CD4-positive, alpha-beta memory T cell (primary cell): ENCODE measurements at regions not wholly inside any gene's neighbourhood (a gene's known extent, or its start where the extent isn't known, plus 50 kb on each side); places are given as distances from the start of the nearest gene placed in this dataset.
A peak's percentile ranks its signal among the peaks of the same experiment; 100 is the strongest.

Experiments used
- CTCF ChIA-PET: fragments of 350-600 bp; sonication (Branson Sonifier 250); formaldehyde crosslinking; loops from one replicate; lab custom pipeline; 2021; ENCODE audit warnings: inconsistent platforms; ENCODE audit not compliant: partially characterized antibody; lab: Charles Lee
- POLR2A ChIA-PET: fragments of 350-600 bp; sonication (Branson Sonifier 250); formaldehyde crosslinking; loops from one replicate; lab custom pipeline; 2021; ENCODE audit not compliant: partially characterized antibody; lab: Charles Lee
- DNase-seq, 5 donors: peaks; one replicate each; pipeline versions ENCODE4 v3.0.0 to v3.0.0-alpha.2; 2020 to 2022; ENCODE audit warnings: mixed read lengths in 1 of 5
- H3K27ac ChIP-seq: one replicate; pipeline ENCODE4 v1.7.0; 2013; ENCODE audit warnings: low read depth, low read length
- H3K27me3 ChIP-seq: 2 replicates; pipeline ENCODE4 v1.7.0; 2013; ENCODE audit warnings: mild to moderate bottlenecking, low read length, moderate library complexity; ENCODE audit not compliant: insufficient read depth
- H3K36me3 ChIP-seq: 2 replicates; pipeline ENCODE4 v1.7.0; 2013; ENCODE audit warnings: mild to moderate bottlenecking, low read length, moderate library complexity; ENCODE audit not compliant: insufficient read depth
- H3K4me1 ChIP-seq: 2 replicates; pipeline ENCODE4 v1.7.0; 2013; ENCODE audit warnings: mild to moderate bottlenecking, low read length, moderate library complexity; ENCODE audit not compliant: insufficient read depth
- H3K4me3 ChIP-seq, 2 donors: one replicate each; pipeline ENCODE4 v1.7.0; 2013; ENCODE audit warnings: low read length in 2 of 2, mild to moderate bottlenecking in 1 of 2
- H3K9me3 ChIP-seq, 2 donors: one replicate each; pipeline ENCODE4 v1.7.0; 2013; ENCODE audit warnings: low read length in 2 of 2, control low read depth in 1 of 2; ENCODE audit not compliant: control insufficient read depth in 1 of 2
- H3K27ac Mint-ChIP-seq, 7 donors: one replicate each; pipeline ENCODE4 v1.8.0; 2020 to 2021; ENCODE audit warnings: mixed read lengths in 7 of 7, mild to moderate bottlenecking in 6 of 7, inconsistent platforms in 3 of 7, moderate library complexity in 3 of 7
- H3K27me3 Mint-ChIP-seq, 2 donors: one replicate each; pipeline ENCODE4 v1.8.0; 2020 to 2021; ENCODE audit warnings: mixed read lengths in 2 of 2
- H3K36me3 Mint-ChIP-seq, 2 donors: one replicate each; pipeline ENCODE4 v1.8.0; 2020 to 2021; ENCODE audit warnings: mixed read lengths in 2 of 2, inconsistent platforms in 1 of 2, mild to moderate bottlenecking in 1 of 2
- H3K4me1 Mint-ChIP-seq, 4 donors: one replicate each; pipeline ENCODE4 v1.8.0; 2020 to 2021; ENCODE audit warnings: mixed read lengths in 4 of 4, mild to moderate bottlenecking in 1 of 4
- H3K4me3 Mint-ChIP-seq, 8 donors: one replicate each; pipeline ENCODE4 v1.8.0; 2020 to 2021; ENCODE audit warnings: mixed read lengths in 8 of 8, mild to moderate bottlenecking in 7 of 8, moderate library complexity in 6 of 8, inconsistent platforms in 3 of 8
- H3K9me3 Mint-ChIP-seq, 8 donors: one replicate each; pipeline ENCODE4 v1.8.0; 2020 to 2021; ENCODE audit warnings: mixed read lengths in 8 of 8, mild to moderate bottlenecking in 5 of 8, inconsistent platforms in 3 of 8, moderate library complexity in 1 of 8
- intact Hi-C: fragments of 100-400 bp; cut with micrococcal nuclease; formaldehyde crosslinking; loops from one replicate; pipeline ENCODE4 v1.15.1; 2023

- Histone ChIP-seq H3K36me3 (no peaks in the 10 kb centered on the region), H3K4me1 (no peaks in the 10 kb centered on the region), H3K27ac (no peak overlapping the region), H3K4me3 (no peak overlapping the region), H3K9me3 (no peaks in the 10 kb centered on the region), H3K27me3 (no peaks in the 10 kb centered on the region)
- no peak for DNase-seq
- CTCF ChIA-PET, result interaction anchor here (1.4 kb wide), 1 partner anchor 16 kb away, joined by 4 read pairs; no protein-coding TSS in a partner anchor
- Mint-ChIP-seq H3K27ac (no peak overlapping the region), H3K4me3 (no peak overlapping the region), H3K36me3 (no peaks in the 10 kb centered on the region), H3K27me3 (peaks cover 0 to 4% of the 10 kb centered on the region in 2 donors), H3K9me3 (peaks cover 0 to 5% (median under 1%) of the 10 kb centered on the region in 8 donors), H3K4me1 (no peaks in the 10 kb centered on the region)
- POLR2A ChIA-PET, result interaction anchor here (1.3 kb wide), 1 partner anchor 12 kb away, joined by 3 read pairs; no protein-coding TSS in a partner anchor
- intact Hi-C loops, result no loop called here
These were observed 207.7 kb upstream of the CIBAR2 start for GRCh38 chr16:85319984-85320440.

- H3K4me1 ChIP-seq, result no peaks in the 10 kb centered on the region
- no peak overlapping the region for H3K4me3 Mint-ChIP-seq
- ChIA-PET CTCF (interaction anchor here (0.7 to 1.4 kb wide), 3 partner anchors 9 to 126 kb away, joined by 3 to 4 read pairs (median 3); no protein-coding TSS in a partner anchor), POLR2A (no interaction called here)
- H3K9me3 Mint-ChIP-seq, result peaks cover 0 to 5% (median under 1%) of the 10 kb centered on the region in 8 donors
- no peaks in the 10 kb centered on the region for H3K36me3 ChIP-seq
- H3K4me3 ChIP-seq, result no peak overlapping the region
- H3K4me1 Mint-ChIP-seq, result no peaks in the 10 kb centered on the region
- intact Hi-C loops, result no loop called here
- H3K27me3 ChIP-seq, result no peaks in the 10 kb centered on the region
- H3K27ac Mint-ChIP-seq, result no peak overlapping the region
- DNase-seq, result no peak
- H3K27me3 Mint-ChIP-seq, result peaks cover 0 to 4% of the 10 kb centered on the region in 2 donors
- H3K36me3 Mint-ChIP-seq, result no peaks in the 10 kb centered on the region
- no peaks in the 10 kb centered on the region for H3K9me3 ChIP-seq
- no peak overlapping the region for H3K27ac ChIP-seq
These were observed 208.6 kb upstream of the CIBAR2 start for GRCh38 chr16:85320677-85321385.

GRCh38 chr16:85321509-85322271, 209.4 kb upstream of the CIBAR2 start:
- Mint-ChIP-seq H3K27me3 (peaks cover 0 to 4% of the 10 kb centered on the region in 2 donors), H3K36me3 (no peaks in the 10 kb centered on the region), H3K27ac (peak overlapping the region in 1 of 7 donors; percentile 37), H3K4me3 (no peak overlapping the region), H3K4me1 (no peaks in the 10 kb centered on the region), H3K9me3 (peaks cover 0 to 5% (median 2%) of the 10 kb centered on the region in 8 donors)
- CTCF ChIA-PET, result interaction anchor here (0.7 to 1.4 kb wide), 3 partner anchors 9 to 126 kb away, joined by 3 to 4 read pairs (median 3); no protein-coding TSS in a partner anchor
- intact Hi-C loops, result no loop called here
- H3K4me1 ChIP-seq, result no peaks in the 10 kb centered on the region
- H3K36me3 ChIP-seq, result no peaks in the 10 kb centered on the region
- H3K27me3 ChIP-seq, result no peaks in the 10 kb centered on the region
- no peak overlapping the region for H3K4me3 ChIP-seq
- POLR2A ChIA-PET, result no interaction called here
- H3K27ac ChIP-seq, result no peak overlapping the region
- no peak for DNase-seq
- H3K9me3 ChIP-seq, result no peaks in the 10 kb centered on the region

- ChIA-PET POLR2A (no interaction called here), CTCF (no interaction called here)
- H3K4me1 ChIP-seq, result no peaks in the 10 kb centered on the region
- H3K4me3 ChIP-seq, result no peak overlapping the region
- Mint-ChIP-seq H3K4me3 (peak overlapping the region in 1 of 8 donors; percentile 39), H3K4me1 (no peaks in the 10 kb centered on the region), H3K9me3 (peaks cover 0 to 5% (median 2%) of the 10 kb centered on the region in 8 donors), H3K27me3 (peaks cover 4 to 8% of the 10 kb centered on the region in 2 donors), H3K36me3 (no peaks in the 10 kb centered on the region), H3K27ac (no peak overlapping the region)
- no peak for DNase-seq
- intact Hi-C loops, result no loop called here
- no peaks in the 10 kb centered on the region for H3K36me3 ChIP-seq
- H3K27me3 ChIP-seq, result no peaks in the 10 kb centered on the region
- H3K27ac ChIP-seq, result no peak overlapping the region
- no peaks in the 10 kb centered on the region for H3K9me3 ChIP-seq
These were observed 211.1 kb upstream of the CIBAR2 start for GRCh38 chr16:85323230-85323960.

GRCh38 chr16:85323961-85324253, 211.6 kb upstream of the CIBAR2 start:
- Histone ChIP-seq H3K27me3 (no peaks in the 10 kb centered on the region), H3K36me3 (no peaks in the 10 kb centered on the region), H3K27ac (no peak overlapping the region), H3K9me3 (no peaks in the 10 kb centered on the region), H3K4me1 (no peaks in the 10 kb centered on the region), H3K4me3 (no peak overlapping the region)
- intact Hi-C loops, result no loop called here
- Mint-ChIP-seq H3K9me3 (peaks cover 0 to 5% (median 2%) of the 10 kb centered on the region in 8 donors), H3K27me3 (peaks cover 4 to 8% of the 10 kb centered on the region in 2 donors), H3K27ac (no peak overlapping the region), H3K4me1 (no peaks in the 10 kb centered on the region), H3K36me3 (no peaks in the 10 kb centered on the region), H3K4me3 (peak overlapping the region in 1 of 8 donors; percentile 39)
- ChIA-PET POLR2A (no interaction called here), CTCF (no interaction called here)
- DNase-seq, result no peak

- peaks cover 0 to 5% (median 2%) of the 10 kb centered on the region in 8 donors for H3K9me3 Mint-ChIP-seq
- CTCF ChIA-PET, result no interaction called here
- DNase-seq, result no peak
- Histone ChIP-seq H3K9me3 (no peaks in the 10 kb centered on the region), H3K27ac (no peak overlapping the region), H3K36me3 (no peaks in the 10 kb centered on the region), H3K27me3 (no peaks in the 10 kb centered on the region), H3K4me3 (no peak overlapping the region), H3K4me1 (no peaks in the 10 kb centered on the region)
- H3K27ac Mint-ChIP-seq, result no peak overlapping the region
- H3K36me3 Mint-ChIP-seq, result no peaks in the 10 kb centered on the region
- peak overlapping the region in 1 of 8 donors; percentile 33 for H3K4me3 Mint-ChIP-seq
- intact Hi-C loops, result no loop called here
- peaks cover 6 to 8% of the 10 kb centered on the region in 2 donors for H3K27me3 Mint-ChIP-seq
- H3K4me1 Mint-ChIP-seq, result no peaks in the 10 kb centered on the region
- POLR2A ChIA-PET, result no interaction called here
These were observed 212.2 kb upstream of the CIBAR2 start for GRCh38 chr16:85324488-85324887.
